NCI-H2196 treated with DMSO at 0.1 percent for 48 hours (cell line): ENCODE measurements at regions not wholly inside any gene's neighbourhood (a gene's known extent, or its start where the extent isn't known, plus 50 kb on each side); places are given as distances from the start of the nearest gene placed in this dataset.

Experiments
- DNase-seq: peaks from one replicate; lab custom pipeline; 2025; ENCODE audit not compliant: unreplicated experiment; lab: John Stamatoyannopoulos, UW

GRCh38 chr11:95517453-95517852 is 272.1 kb downstream of the FAM76B start:
- no peak for DNase-seq

- DNase-seq: no peak
Observed at GRCh38 chr11:95516786-95517185, 272.8 kb downstream of the FAM76B start.

- DNase-seq: no peak
Observed at GRCh38 chr11:95516175-95516574, 273.4 kb downstream of the FAM76B start.

GRCh38 chr11:95515371-95515770 is 274.2 kb downstream of the FAM76B start:
- DNase-seq: no peak

GRCh38 chr11:95514416-95515110 is 275.0 kb downstream of the FAM76B start:
- DNase-seq: no peak

GRCh38 chr11:95512682-95513081 is 276.9 kb downstream of the FAM76B start:
- no peak for DNase-seq

GRCh38 chr11:95512177-95512576 is 277.4 kb downstream of the FAM76B start:
- DNase-seq: no peak

GRCh38 chr11:95508219-95508890 is 277.4 kb upstream of the SESN3 start:
- no peak for DNase-seq

GRCh38 chr11:95507794-95508193 is 276.8 kb upstream of the SESN3 start:
- DNase-seq: no peak

- no peak for DNase-seq
Observed at GRCh38 chr11:95506777-95507176, 275.8 kb upstream of the SESN3 start.

- DNase-seq: no peak
Observed at GRCh38 chr11:95505927-95506426, 275.0 kb upstream of the SESN3 start.

GRCh38 chr11:95503047-95503446 is 272.0 kb upstream of the SESN3 start:
- DNase-seq: no peak

- DNase-seq: no peak
Observed at GRCh38 chr11:95502522-95502921, 271.5 kb upstream of the SESN3 start.

- no peak for DNase-seq
Observed at GRCh38 chr11:95501761-95502266, 270.8 kb upstream of the SESN3 start.

GRCh38 chr11:95500466-95500865 is 269.5 kb upstream of the SESN3 start:
- DNase-seq: no peak

GRCh38 chr11:95499516-95500135 is 268.6 kb upstream of the SESN3 start:
- no peak for DNase-seq

- DNase-seq: no peak
Observed at GRCh38 chr11:95498722-95499425, 267.9 kb upstream of the SESN3 start.

GRCh38 chr11:95496901-95497300 is 265.9 kb upstream of the SESN3 start:
- DNase-seq: no peak

- no peak for DNase-seq
Observed at GRCh38 chr11:95495706-95496105, 264.7 kb upstream of the SESN3 start.

GRCh38 chr11:95494856-95495255 is 263.9 kb upstream of the SESN3 start:
- DNase-seq: no peak

- DNase-seq: no peak
Observed at GRCh38 chr11:95494167-95494566, 263.2 kb upstream of the SESN3 start.
